H1 (cell line): ENCODE measurements at regions not wholly inside any gene's neighbourhood (a gene's known extent, or its start where the extent isn't known, plus 50 kb on each side); places are given as distances from the start of the nearest gene placed in this dataset.

Experiments
- CTCF ChIA-PET: fragments of 300-600 bp; sonication (Branson Sonifier 250); formaldehyde crosslinking; loops from one replicate; lab custom pipeline; 2021; ENCODE audit not compliant: partially characterized antibody; lab: Charles Lee
- POLR2A ChIA-PET: fragments of 300-600 bp; sonication (Branson Sonifier 250); formaldehyde crosslinking; loops from one replicate; lab custom pipeline; 2021; ENCODE audit warnings: inconsistent platforms; ENCODE audit not compliant: partially characterized antibody; lab: Charles Lee
- DNase-seq, 2 experiments: peaks; one replicate each; pipeline versions ENCODE4 v3.0.0 to v3.0.0-alpha.2; 2010 to 2022; ENCODE audit warnings: low spot score in 2 of 2, low read depth in 1 of 2, mixed read lengths in 1 of 2
- FAIRE-seq: peaks from 2 replicates; lab custom pipeline; 2011; peaks lifted over from hg19 to GRCh38; lab: Jason Lieb, UNC
- H2AFZ ChIP-seq: 2 replicates; pipeline ENCODE4 v1.8.1; 2012; ENCODE audit warnings: low read length, inconsistent platforms
- H2AK5ac ChIP-seq: 2 replicates; pipeline ENCODE4 v1.6.1; 2013; ENCODE audit warnings: low read depth, low read length
- H2BK120ac ChIP-seq: replicated peaks from 2 replicates; pipeline ENCODE3; 2013; ENCODE audit warnings: low read depth, low read length, inconsistent platforms
- H2BK12ac ChIP-seq: 2 replicates; pipeline ENCODE4 v1.6.1; 2013; ENCODE audit warnings: low read depth, low read length
- H2BK15ac ChIP-seq: 2 replicates; pipeline ENCODE4 v1.6.1; 2013; ENCODE audit warnings: low read length
- H2BK20ac ChIP-seq: 2 replicates; pipeline ENCODE4 v1.6.1; 2013; ENCODE audit warnings: low read length
- H2BK5ac ChIP-seq: 2 replicates; pipeline ENCODE4 v1.6.1; 2013; ENCODE audit warnings: low read depth, low read length
- H3K14ac ChIP-seq: 2 replicates; pipeline ENCODE4 v1.6.1; 2013; ENCODE audit warnings: inconsistent platforms; ENCODE audit not compliant: insufficient read length
- H3K18ac ChIP-seq: 2 replicates; pipeline ENCODE4 v1.6.1; 2013; ENCODE audit warnings: low read length; ENCODE audit errors: extremely low read depth
- H3K23ac ChIP-seq: 2 replicates; pipeline ENCODE4 v1.6.1; 2013; ENCODE audit warnings: inconsistent platforms; ENCODE audit not compliant: insufficient read length
- H3K23me2 ChIP-seq: 2 replicates; pipeline ENCODE4 v1.6.1; 2013; ENCODE audit warnings: low read depth, low read length
- H3K27ac ChIP-seq: 2 replicates; pipeline ENCODE4 v1.6.1; 2011; ENCODE audit warnings: low read depth, low read length, inconsistent platforms
- H3K27me3 ChIP-seq, 4 experiments: replicated peaks in 1 of 4; 1 replicate in 1 of 4; 2 replicates in 3 of 4; pipeline versions ENCODE4 v1.6.1 to v1.8.1; 2011 to 2013; ENCODE audit warnings: low read length in 3 of 4, mild to moderate bottlenecking in 3 of 4, inconsistent platforms in 2 of 4, mixed read lengths in 2 of 4, moderate library complexity in 1 of 4; ENCODE audit not compliant: control insufficient read depth in 3 of 4, insufficient read depth in 3 of 4; ENCODE audit errors: extremely low read depth in 1 of 4
- H3K36me3 ChIP-seq, 4 experiments: 2 replicates each; pipeline versions ENCODE4 v1.6.1 to v1.8.1; 2011 to 2013; ENCODE audit warnings: mild to moderate bottlenecking in 4 of 4, low read length in 3 of 4, moderate library complexity in 2 of 4, control low read depth in 1 of 4, inconsistent platforms in 1 of 4; ENCODE audit not compliant: insufficient read depth in 4 of 4, control insufficient read depth in 2 of 4
- H3K4ac ChIP-seq: replicated peaks from 2 replicates; pipeline ENCODE3; 2013; ENCODE audit warnings: low read length, low read depth, mixed read lengths, inconsistent platforms; ENCODE audit not compliant: insufficient read length
- H3K4me1 ChIP-seq, 4 experiments: replicated peaks in 1 of 4; 1 replicate in 1 of 4; 2 replicates in 3 of 4; pipeline versions ENCODE4 v1.6.1 to v1.8.1; 2011 to 2013; ENCODE audit warnings: low read length in 3 of 4, inconsistent platforms in 2 of 4, mixed read lengths in 1 of 4; ENCODE audit not compliant: insufficient read depth in 4 of 4, control insufficient read depth in 3 of 4
- H3K4me2 ChIP-seq, 2 experiments: 2 replicates each; pipeline versions ENCODE4 v1.6.1 to v1.8.1; 2011 to 2013; ENCODE audit warnings: low read depth in 2 of 2, low read length in 2 of 2, control low read depth in 1 of 2, inconsistent platforms in 1 of 2, mild to moderate bottlenecking in 1 of 2; ENCODE audit not compliant: insufficient read depth in 1 of 2
- H3K4me3 ChIP-seq, 4 experiments: fragments of 200-600, 300-600 bp in 1 of 4; sonication (generic), shearing (Covaris generic), sonication (Bioruptor Twin) in 1 of 4; 2 replicates each; pipeline versions ENCODE4 v1.5.1 to v1.8.1; 2011 to 2016; ENCODE audit warnings: low read length in 4 of 4, low read depth in 3 of 4, control low read depth in 2 of 4, inconsistent platforms in 2 of 4, mild to moderate bottlenecking in 2 of 4, mixed read lengths in 1 of 4, moderate library complexity in 1 of 4; ENCODE audit not compliant: insufficient read depth in 2 of 4; ENCODE audit errors: extremely low read depth in 1 of 4
- H3K56ac ChIP-seq: replicated peaks from 2 replicates; pipeline ENCODE3; 2013; ENCODE audit warnings: low read depth, mild to moderate bottlenecking, mixed read lengths, low read length, inconsistent platforms; ENCODE audit not compliant: insufficient read length
- H3K79me1 ChIP-seq: 2 replicates; pipeline ENCODE4 v1.6.1; 2013; ENCODE audit warnings: low read depth, low read length, control low read depth
- H3K79me2 ChIP-seq, 2 experiments: 2 replicates each; pipeline versions ENCODE4 v1.6.1 to v1.8.1; 2012 to 2013; ENCODE audit warnings: low read length in 2 of 2, mild to moderate bottlenecking in 2 of 2, inconsistent platforms in 1 of 2; ENCODE audit not compliant: insufficient read depth in 2 of 2, control insufficient read depth in 1 of 2
- H3K9ac ChIP-seq, 4 experiments: replicated peaks in 1 of 4; 1 replicate in 1 of 4; 2 replicates in 3 of 4; pipeline versions ENCODE4 v1.6.1 to v1.8.1; 2011 to 2013; ENCODE audit warnings: low read depth in 3 of 4, low read length in 3 of 4, control low read depth in 2 of 4, mild to moderate bottlenecking in 2 of 4, moderate library complexity in 2 of 4, inconsistent platforms in 1 of 4; ENCODE audit errors: extremely low read depth in 1 of 4
- H3K9me3 ChIP-seq, 2 experiments: 2 replicates each; pipeline versions ENCODE4 v1.6.1 to v1.8.1; 2012 to 2013; ENCODE audit warnings: mild to moderate bottlenecking in 2 of 2, moderate library complexity in 2 of 2, control low read depth in 1 of 2, inconsistent platforms in 1 of 2, low read depth in 1 of 2, low read length in 1 of 2, mixed read lengths in 1 of 2; ENCODE audit not compliant: insufficient read depth in 2 of 2
- H4K20me1 ChIP-seq, 2 experiments: replicated peaks in 1 of 2; 2 replicates each; pipeline versions ENCODE3 to v1.8.1; 2011 to 2013; ENCODE audit warnings: inconsistent platforms in 2 of 2, low read length in 2 of 2, mild to moderate bottlenecking in 1 of 2; ENCODE audit not compliant: insufficient read depth in 2 of 2, control insufficient read depth in 1 of 2
- H4K5ac ChIP-seq: 2 replicates; pipeline ENCODE4 v1.6.1; 2013; ENCODE audit warnings: low read length, low read depth, mixed read lengths, inconsistent platforms; ENCODE audit not compliant: insufficient read length
- H4K8ac ChIP-seq: 2 replicates; pipeline ENCODE4 v1.8.0; 2013; ENCODE audit warnings: mild to moderate bottlenecking, moderate library complexity, low read length, inconsistent platforms; ENCODE audit not compliant: insufficient read depth; ENCODE audit errors: extremely low read depth
- H4K91ac ChIP-seq: replicated peaks from 2 replicates; pipeline ENCODE3; 2013; ENCODE audit warnings: low read length, mixed read lengths, inconsistent platforms; ENCODE audit not compliant: insufficient read length
- ASH2L ChIP-seq: fragments of 200-600, 300-600 bp; sonication (generic); IDR thresholded peaks from one replicate; pipeline ENCODE4 v1.7.1; 2017; ENCODE audit warnings: low read length
- CBX8 ChIP-seq: fragments of 300-800, 300-1000 bp; sonication (generic); IDR thresholded peaks from 2 replicates; pipeline ENCODE4 v1.7.1; 2016; ENCODE audit warnings: low read depth, low read length, borderline replicate concordance
- GTF2F1 ChIP-seq: IDR thresholded peaks from 2 replicates; pipeline ENCODE4 v1.6.1; 2012; ENCODE audit warnings: low read depth, low read length, improper control_type of control experiment, borderline replicate concordance
- KDM1A ChIP-seq: fragments of 200-600, 300-600 bp; sonication (generic); IDR thresholded peaks from 2 replicates; pipeline ENCODE4 v1.7.1; 2016; ENCODE audit warnings: mild to moderate bottlenecking, low read length, borderline replicate concordance
- MAFK ChIP-seq: IDR thresholded peaks from 2 replicates; pipeline ENCODE4 v1.6.1; 2012; ENCODE audit warnings: low read depth, mild to moderate bottlenecking, improper control_type of control experiment, low read length
- RXRA ChIP-seq: IDR thresholded peaks from 2 replicates; pipeline ENCODE4 v1.6.1; 2011; ENCODE audit warnings: low read depth, mild to moderate bottlenecking, low read length, moderate library complexity; ENCODE audit not compliant: insufficient read depth
- SIRT6 ChIP-seq: IDR thresholded peaks from one replicate; pipeline ENCODE4 v1.7.1; 2012; ENCODE audit warnings: low read length, inconsistent platforms
- TEAD4 ChIP-seq: IDR thresholded peaks from 2 replicates; pipeline ENCODE4 v1.6.1; 2012; ENCODE audit warnings: low read depth, low read length, inconsistent platforms, mixed read lengths
- WGBS, 2 experiments: shearing (Covaris generic) in 1 of 2; methylation state at CpG; one replicate each; pipeline versions ENCODE4 v1.1.6 to v1.1.7; 2013 to 2015; ENCODE audit warnings: low lambda C conversion rate in 2 of 2, mixed read lengths in 2 of 2, inconsistent platforms in 1 of 2, low coverage in 1 of 2, missing lambda C conversion rate in 1 of 2; ENCODE audit not compliant: insufficient replicate concordance in 2 of 2, insufficient coverage in 1 of 2, insufficient read length in 1 of 2; ENCODE audit errors: extremely low coverage in 1 of 2, missing lambda C conversion rate in 1 of 2; 5-methylcytosine and 5-hydroxymethylcytosine counted together
- TF ChIP-seq, protein P1 (sequence below), 3 experiments: IDR thresholded peaks; 1 replicate in 2 of 3; 2 replicates in 1 of 3; pipeline versions ENCODE4 v1.5.1 to v1.6.1; 2011; ENCODE audit warnings: low read length in 3 of 3, mild to moderate bottlenecking in 3 of 3, inconsistent platforms in 2 of 3, low read depth in 1 of 3, moderate library complexity in 1 of 3; ENCODE audit not compliant: insufficient read depth in 1 of 3; ENCODE audit errors: control extremely low read depth in 1 of 3
- TF ChIP-seq, protein P2 (sequence below): IDR thresholded peaks from 2 replicates; pipeline ENCODE4 v1.6.1; 2011; ENCODE audit warnings: low read length, improper control_type of control experiment

DNA sequence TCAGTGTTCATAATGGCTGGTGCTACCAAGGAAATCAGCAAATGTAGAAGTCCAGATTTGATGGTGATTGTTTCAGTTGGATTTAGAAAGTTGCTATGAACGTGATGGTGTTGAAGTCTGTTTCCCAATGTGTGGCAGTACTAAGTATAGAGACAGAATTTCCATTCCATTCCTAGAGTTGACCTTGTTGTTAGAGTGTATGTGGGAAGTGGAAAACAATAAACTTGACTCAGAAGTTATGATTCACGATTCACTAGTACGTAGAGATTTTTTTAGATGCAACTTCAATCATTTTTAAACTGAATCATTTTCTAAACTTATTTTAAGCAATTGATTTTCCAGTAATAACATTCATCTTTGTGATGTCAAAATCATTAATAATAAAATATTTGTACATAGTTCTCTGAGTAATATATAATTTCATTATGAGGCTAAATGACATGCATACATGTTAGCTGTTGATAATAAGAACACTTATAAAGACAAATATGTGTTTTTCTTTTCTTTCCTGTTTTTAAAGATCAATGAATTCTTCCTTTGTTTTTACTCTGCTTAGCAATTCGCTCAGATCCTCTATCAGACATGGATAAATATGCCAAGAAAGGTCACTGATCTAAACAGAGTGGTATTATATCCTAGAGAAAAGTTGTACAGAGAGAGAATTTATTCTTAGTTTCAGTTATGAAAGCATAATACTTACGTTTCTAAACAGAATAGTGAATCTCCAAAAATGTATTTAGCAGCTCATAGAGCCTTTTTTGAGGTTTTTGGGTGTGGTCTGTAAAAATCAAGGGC lies 108.8 kb upstream of the GPR149 start:
- 92% methylated on average over 5 of the region's 5 CpGs; no CpG with 5 or more reads in 1 of the 2 experiments for WGBS, 2 experiments
- no peak for DNase-seq
- POLR2A ChIA-PET, result no interaction called here
- Histone ChIP-seq H3K27ac (no peak overlapping the region), H3K4me1 (no peaks in the 10 kb centered on the region), H3K14ac (no peak overlapping the region), H2BK15ac (no peak overlapping the region), H3K4me3 (no peak overlapping the region), H3K4ac (no peak overlapping the region), H2BK20ac (no peak overlapping the region), H3K79me1 (no peaks in the 10 kb centered on the region), H3K79me2 (no peaks in the 10 kb centered on the region), H3K4me2 (no peak overlapping the region), H3K36me3 (no peaks in the 10 kb centered on the region), H3K56ac (no peak overlapping the region), H3K23me2 (no peaks in the 10 kb centered on the region; the same call in 1 of the 2 replicates), H4K5ac (no peak overlapping the region), H3K9me3 (no peaks in the 10 kb centered on the region), H3K9ac (no peak overlapping the region), H4K20me1 (no peaks in the 10 kb centered on the region), H3K18ac (no peak overlapping the region), H3K23ac (no peak overlapping the region), H2BK12ac (no peak overlapping the region), H3K27me3 (no peaks in the 10 kb centered on the region), H2AFZ (no peak overlapping the region), H4K91ac (no peak overlapping the region), H2AK5ac (no peak overlapping the region), H2BK120ac (no peak overlapping the region), H2BK5ac (no peak overlapping the region), H4K8ac (no peak overlapping the region)
- CTCF ChIA-PET, result no interaction called here
- FAIRE-seq, result no peak
- TF ChIP-seq, protein P1, sequence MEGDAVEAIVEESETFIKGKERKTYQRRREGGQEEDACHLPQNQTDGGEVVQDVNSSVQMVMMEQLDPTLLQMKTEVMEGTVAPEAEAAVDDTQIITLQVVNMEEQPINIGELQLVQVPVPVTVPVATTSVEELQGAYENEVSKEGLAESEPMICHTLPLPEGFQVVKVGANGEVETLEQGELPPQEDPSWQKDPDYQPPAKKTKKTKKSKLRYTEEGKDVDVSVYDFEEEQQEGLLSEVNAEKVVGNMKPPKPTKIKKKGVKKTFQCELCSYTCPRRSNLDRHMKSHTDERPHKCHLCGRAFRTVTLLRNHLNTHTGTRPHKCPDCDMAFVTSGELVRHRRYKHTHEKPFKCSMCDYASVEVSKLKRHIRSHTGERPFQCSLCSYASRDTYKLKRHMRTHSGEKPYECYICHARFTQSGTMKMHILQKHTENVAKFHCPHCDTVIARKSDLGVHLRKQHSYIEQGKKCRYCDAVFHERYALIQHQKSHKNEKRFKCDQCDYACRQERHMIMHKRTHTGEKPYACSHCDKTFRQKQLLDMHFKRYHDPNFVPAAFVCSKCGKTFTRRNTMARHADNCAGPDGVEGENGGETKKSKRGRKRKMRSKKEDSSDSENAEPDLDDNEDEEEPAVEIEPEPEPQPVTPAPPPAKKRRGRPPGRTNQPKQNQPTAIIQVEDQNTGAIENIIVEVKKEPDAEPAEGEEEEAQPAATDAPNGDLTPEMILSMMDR (IDR thresholded peaks at IDR 0.05; ENCODE audit: control extremely low read depth in 1 of 3, insufficient read depth in 1 of 3, low read depth in 1 of 3, low read length in 3 of 3), result no peak
- no peak for TF ChIP-seq GTF2F1
- TF ChIP-seq ASH2L, result no peak
- TF ChIP-seq RXRA, result no peak
- TF ChIP-seq TEAD4, result no peak
- no peak for TF ChIP-seq CBX8
- no peak for TF ChIP-seq MAFK
- no peak for TF ChIP-seq KDM1A
- no peak for TF ChIP-seq SIRT6
- TF ChIP-seq, protein P2, sequence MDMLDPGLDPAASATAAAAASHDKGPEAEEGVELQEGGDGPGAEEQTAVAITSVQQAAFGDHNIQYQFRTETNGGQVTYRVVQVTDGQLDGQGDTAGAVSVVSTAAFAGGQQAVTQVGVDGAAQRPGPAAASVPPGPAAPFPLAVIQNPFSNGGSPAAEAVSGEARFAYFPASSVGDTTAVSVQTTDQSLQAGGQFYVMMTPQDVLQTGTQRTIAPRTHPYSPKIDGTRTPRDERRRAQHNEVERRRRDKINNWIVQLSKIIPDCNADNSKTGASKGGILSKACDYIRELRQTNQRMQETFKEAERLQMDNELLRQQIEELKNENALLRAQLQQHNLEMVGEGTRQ, result no peak
